AML-193 (cell line): ENCODE measurements at regions not wholly inside any gene's neighbourhood (a gene's known extent, or its start where the extent isn't known, plus 50 kb on each side); places are given as distances from the start of the nearest gene placed in this dataset.
"Not testable (repeated sequence)": the region's sequence is repeated elsewhere in the genome, so short reads cannot be mapped to it uniquely, and the experiment has no call there.

ENCODE experiments used
- DNase-seq, 2 experiments: peaks; one replicate each; lab custom pipeline; 2025; lab: John Stamatoyannopoulos, UW

DNA sequence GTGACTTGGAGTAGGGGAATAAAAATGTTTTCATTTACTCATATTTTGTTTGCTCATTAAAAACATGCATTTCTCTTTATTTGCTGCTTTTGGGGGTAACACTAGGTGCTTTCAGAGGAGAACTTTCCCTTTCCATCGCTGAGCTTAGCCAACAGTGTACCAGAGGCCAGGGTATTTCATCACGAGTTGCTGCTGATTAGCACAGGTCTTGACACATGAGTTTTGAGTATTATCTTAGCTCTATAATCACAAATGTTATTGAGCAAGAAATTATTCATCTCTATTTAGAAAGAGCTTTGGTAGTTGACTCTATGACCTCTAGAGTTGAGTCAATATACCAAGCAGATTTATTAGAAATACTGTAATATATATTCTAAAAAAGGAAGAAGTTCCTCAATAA, 375.9 kb downstream of the NXPH1 start:
- DNase-seq = no peak

- no peak for DNase-seq
These were observed 384.1 kb downstream of the NXPH1 start for GRCh38 chr7:8817448-8818036.

DNA sequence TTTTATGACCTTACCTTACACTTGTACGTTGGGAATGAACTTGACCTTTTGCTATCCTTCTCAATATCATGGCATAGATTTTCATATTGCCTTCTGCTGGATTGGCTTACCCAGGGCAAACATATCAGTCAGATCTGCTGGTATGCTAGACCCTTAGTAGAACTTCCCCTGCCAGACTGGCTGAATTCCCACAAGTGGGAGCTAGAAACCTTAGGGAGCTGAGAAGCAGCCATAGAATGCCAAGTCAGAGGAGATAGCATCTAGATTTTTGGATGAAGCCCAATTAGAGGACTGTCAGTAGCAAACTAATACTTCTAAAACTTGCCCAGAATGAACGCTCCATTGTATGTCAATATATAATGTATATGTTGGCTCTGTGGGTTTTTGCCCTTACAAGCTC, 385.0 kb downstream of the NXPH1 start:
- no peak for DNase-seq

DNA sequence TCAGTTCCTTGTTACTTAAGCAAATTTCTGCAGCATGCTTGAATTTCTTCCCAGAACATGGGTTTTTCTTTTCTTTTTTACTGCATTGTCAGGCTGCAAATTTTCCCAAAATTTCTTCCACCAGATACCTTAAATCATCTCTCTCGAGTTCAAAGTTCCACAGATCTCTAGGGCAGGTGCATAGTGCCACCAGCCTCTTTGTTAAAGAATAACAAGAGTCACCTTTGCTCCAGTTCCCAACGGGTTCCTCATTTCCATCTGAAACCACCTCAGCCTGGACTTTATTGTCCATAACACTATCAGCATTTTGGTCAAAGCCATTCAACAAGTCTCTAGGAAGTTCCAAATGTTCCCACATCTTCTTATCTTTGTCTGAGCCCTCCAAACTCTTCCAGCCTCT, 389.2 kb downstream of the NXPH1 start:
- DNase-seq = no peak

DNA sequence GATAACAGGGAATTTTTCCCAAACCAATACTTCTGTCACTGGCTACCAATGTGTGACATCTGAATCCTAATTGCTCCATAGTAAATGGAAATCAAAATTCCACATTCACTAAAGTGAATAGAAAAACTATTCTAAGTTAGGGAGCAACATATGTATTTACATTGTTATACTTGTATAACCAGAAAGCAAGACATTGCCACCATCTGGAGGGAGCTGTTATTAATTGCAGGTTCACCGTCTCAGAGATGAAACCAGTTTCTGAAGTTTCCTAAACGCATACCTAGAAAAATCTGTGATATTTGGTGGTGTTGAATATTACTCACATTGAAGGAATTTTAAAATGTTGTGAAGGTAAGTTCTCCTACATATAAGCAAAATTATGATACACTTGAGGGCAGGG, 390.1 kb downstream of the NXPH1 start:
- DNase-seq = no peak

GRCh38 chr7:8827329-8827728, 393.9 kb downstream of the NXPH1 start:
- no peak for DNase-seq

DNA sequence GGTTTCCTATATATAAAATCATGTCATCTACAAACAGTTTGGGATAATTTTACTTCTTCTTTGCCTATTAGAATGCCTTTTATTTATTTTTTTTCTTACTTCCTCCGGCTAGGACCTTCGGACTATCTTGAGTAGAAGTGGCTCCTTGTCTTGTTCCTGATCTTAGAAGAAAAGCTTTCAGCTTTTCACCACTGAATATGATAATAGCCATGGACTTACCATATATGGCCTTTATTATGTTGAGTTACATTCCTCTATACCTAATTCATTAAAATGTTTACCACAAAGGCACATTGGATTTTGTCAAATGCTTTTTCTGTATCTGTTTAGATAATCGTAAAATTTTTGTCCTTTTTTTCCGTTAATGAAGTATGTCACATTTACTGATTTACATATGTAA, 395.7 kb downstream of the NXPH1 start:
- no peak for DNase-seq

GRCh38 chr7:8831376-8831775, 398.0 kb downstream of the NXPH1 start:
- DNase-seq = no peak

GRCh38 chr7:8833355-8833754, 399.9 kb downstream of the NXPH1 start:
- DNase-seq = no peak

DNA sequence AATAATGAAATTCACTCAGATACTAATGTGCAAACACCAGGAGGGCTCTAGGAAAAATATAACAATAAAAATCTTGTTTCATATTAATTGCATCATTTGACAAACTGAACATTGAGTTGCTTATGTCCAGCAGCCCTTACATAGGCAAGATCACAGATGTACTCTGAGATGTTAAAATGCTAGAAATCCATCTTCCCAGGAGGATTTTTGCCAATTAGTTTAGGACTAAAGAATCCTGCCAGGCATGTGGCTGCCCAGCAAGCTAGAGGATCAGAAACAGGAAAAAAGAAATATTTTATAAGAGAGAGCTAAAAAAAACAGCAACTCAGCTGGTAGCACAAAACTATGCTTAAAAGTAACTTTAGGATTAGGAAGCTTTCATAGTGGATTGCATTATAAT, 407.8 kb downstream of the NXPH1 start:
- DNase-seq = no peak

DNA sequence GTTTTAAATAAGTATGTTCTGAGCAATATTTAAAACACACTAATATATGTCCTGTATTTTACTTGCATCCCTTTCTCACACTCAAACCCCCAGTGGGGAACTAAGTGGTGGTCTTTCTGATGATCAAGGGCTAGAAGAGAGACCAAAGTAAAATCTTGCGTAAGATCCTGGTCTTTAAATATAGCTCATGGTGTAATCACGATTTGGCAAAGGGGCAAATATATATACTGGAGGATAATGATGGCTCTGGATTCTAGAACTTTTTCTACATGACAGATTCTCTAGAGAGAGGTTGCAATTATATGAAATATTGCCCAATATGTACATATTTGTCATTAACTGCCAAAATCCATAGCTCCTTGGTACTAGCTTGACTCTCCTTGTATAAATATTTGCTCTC, 438.3 kb downstream of the NXPH1 start:
- no peak for DNase-seq

- DNase-seq = no peak
These were observed 448.5 kb downstream of the NXPH1 start for GRCh38 chr7:8881916-8882315.

GRCh38 chr7:8885480-8886000, 452.1 kb downstream of the NXPH1 start:
- no peak for DNase-seq

DNA sequence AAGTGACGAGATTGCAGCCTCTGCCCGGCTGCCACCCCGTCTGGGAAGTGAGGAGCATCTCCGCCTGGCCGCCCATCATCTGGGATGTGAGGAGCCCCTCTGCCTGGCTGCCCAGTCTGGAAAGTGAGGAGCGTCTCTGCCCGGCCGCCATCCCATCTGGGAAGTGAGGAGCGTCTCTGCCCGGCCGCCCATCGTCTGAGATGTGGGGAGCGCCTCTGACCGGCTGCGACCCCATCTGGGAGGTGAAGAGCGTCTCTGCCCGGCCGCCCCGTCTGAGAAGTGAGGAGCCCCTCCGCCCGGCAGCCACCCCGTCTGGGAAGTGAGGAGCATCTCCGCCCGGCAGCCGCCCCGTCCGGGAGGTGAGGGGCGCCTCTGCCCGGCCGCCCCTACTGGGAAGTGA, 456.9 kb downstream of the NXPH1 start:
- DNase-seq = not testable (repeated sequence)

DNA sequence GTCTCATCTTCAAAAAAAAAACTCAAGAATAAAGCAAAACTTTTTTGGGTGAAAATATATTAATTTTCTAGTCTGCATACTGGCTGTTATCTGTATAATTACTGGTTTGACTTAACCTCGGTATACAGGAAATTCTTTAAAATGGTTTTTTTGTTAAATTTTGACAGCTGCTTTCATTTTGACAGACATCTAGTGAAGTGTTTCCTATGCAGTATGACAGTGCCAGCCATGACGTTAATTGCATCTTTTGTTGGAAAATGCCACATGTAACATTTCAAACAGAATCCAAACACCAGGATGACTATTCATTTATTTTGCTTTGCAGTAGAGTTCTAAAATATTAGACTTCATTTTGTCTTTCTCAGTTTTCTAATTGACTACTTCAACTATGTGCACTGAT, 460.4 kb downstream of the NXPH1 start:
- no peak for DNase-seq

- DNase-seq = no peak
These were observed 473.1 kb downstream of the NXPH1 start for GRCh38 chr7:8906396-8907075.

DNA sequence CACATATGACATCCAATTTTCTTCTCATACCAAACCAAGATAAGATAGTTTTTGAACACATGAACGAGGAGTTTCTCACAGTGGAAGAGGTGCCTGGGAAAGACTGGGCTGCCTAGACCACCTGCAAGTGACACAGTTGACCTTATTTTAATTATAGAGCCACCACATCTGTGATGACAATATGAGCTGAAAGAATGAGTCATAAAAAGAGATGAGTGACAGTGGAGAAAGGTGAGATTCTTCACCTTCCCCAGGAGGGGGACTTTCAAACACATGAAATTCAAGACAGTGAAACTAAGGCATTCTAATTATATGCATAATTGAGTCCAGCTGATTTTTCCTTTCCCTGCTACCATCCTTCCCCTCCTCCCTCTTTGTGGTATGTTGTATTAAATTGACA, 475.5 kb downstream of the NXPH1 start:
- DNase-seq = no peak

- DNase-seq = no peak
These were observed 480.3 kb downstream of the NXPH1 start for GRCh38 chr7:8913682-8914081.

DNA sequence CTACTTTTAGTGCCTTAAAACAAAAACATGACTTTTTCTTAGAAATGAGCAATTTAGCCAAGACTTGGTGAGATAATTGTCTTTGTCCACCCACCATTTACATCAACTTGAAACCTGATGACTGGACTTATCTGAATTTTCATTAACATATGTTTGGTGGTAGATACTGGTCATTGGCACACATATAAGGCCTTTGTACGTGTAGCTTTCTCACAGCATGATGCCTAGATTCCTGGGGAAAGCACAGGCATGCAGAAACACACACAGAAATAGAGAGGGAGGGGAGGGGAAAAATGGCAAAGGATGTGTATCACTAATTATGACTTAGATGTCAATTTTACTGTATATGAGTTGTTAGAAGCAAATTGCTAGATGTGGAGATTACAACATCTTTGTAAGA, 488.4 kb downstream of the NXPH1 start:
- DNase-seq = no peak

DNA sequence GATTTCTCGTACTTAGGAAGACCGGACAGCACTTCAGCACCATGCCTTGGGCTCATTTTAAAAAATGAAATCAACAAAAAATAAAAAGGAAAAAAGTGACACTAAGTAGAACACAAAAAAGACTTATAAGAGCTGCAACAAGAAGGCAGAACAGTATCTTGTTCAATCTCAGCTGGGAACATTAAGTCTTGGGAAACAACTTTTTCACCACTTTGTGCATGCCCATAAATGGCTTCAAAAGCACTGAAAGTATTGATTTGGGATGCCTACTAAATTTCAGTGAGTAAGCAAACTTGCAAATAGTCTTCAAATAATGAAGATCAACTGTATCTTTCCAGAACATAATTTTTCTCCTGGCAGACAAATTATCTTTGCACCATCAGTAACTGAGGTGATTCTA, 489.3 kb downstream of the NXPH1 start:
- no peak for DNase-seq

GRCh38 chr7:8923164-8923806, 489.9 kb downstream of the NXPH1 start:
- no peak for DNase-seq

DNA sequence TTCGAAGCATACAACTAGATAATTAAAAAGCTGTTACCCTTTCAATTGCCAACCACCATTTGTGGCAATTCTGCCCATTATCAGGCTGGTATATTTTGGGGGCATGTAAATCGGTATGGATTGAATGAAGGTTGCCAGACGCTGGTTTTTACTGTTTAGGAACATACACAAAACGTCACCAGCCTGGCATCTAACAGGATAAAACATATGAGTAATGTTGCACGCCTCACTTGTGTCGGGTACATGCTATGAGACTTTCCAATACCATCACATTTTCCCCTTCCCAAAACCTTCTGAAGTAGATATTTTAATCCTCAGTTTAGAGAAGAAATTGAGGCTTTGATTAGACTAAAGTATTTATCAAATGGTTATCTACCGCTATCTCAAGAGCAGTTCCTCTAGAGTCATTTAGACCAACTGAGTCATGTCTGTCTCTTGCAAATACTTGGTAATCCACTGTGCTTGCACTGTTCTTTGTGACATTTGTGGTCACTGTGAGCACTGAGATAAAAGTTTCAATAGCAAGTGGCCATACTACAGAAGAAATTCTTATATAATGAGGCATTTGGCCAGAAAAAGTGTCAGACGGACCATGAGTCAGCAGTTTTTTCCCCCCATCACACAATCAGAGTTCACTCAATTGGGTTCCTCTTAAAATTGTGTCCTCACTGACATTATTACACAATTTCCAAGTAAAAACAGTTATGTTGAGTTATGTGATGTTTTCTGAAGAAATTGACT, 498.7 kb downstream of the NXPH1 start:
- DNase-seq = no peak

DNA sequence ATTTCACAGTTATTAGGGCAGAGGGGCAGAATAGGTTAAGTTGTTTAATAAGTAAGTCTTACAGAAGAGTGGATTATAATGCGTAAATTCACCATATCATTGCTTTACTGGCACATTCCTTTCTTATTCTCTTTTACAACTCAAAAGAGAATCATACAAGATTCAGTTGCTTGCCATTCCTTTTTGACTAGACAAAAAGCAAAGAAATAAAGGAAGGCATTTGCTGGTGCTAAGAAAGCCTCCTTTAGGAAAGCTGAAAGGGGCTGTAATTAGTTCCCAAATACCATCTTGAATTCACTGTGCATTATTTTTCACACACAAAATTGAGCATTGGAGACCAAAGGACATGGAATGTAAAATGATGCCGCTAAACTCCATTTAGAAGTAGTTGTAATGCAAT, 499.3 kb downstream of the NXPH1 start:
- DNase-seq = no peak
